NCI-H2171 (cell line): ENCODE measurements at regions not wholly inside any gene's neighbourhood (a gene's known extent, or its start where the extent isn't known, plus 50 kb on each side); places are given as distances from the start of the nearest gene placed in this dataset.

Experiments
- DNase-seq: peaks from one replicate; lab custom pipeline; 2025; lab: John Stamatoyannopoulos, UW

DNA sequence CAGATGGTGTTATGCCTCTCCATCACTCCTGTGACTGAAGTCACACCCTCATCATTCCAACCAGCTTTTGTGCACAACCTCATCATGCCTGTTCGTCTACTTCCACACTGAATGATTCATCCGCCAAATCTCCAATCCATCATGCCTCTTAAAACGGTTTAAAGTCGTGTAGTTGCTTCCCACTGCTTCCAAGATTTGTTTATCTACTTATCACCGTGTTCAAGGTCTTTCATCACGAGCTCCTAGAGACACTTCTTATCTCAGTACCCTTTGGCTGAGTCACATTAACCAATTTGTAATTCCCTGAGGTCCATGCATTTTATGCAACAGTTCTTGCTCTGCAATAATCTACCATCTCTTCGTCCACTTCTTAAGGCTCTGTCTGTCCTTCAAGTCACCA lies 592.3 kb upstream of the ID2 start:
- DNase-seq: no peak

DNA sequence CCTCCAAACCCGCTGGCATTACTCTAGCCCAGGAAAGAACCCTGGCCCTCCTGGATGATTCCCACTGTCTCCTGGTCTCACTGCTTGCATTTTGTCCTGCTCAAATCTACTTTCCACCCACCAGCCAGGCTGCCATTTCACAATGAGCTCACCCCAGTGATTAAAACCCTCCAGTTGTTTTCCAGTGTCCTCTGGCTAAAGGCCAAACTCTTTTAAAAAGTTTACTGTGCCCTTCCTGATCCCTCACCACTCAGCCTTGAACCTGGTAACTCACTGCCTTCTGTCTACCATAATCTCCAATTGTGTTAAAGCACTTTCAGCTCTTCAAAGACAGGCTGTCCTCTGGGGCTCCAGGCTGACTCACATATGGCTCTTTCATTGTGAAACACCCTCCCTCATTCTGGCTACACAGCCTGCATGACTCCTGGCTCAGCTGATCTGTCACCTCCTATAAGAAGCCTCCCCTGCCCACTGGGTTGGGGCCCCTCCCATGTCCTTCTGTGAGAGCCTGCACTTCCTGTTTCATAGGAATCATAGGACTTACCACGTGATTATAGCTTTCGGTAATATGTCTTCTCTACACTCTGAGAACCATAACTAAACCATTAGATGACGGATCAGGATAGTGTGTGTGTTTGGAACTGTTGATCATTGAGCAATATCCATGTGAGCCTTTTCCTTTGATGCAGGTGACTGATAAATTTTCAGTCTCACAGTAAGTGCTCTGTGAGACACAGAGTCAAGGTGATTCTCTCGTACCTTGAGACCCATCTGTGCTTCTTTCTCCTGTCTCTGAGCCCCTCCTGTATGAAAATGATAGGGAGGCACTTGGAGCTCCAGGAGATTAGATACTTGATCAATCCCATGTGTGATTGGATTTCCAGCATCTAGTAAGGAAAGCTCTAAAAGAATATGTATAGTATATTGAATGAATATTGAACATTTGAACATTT lies 590.8 kb upstream of the ID2 start:
- peak; percentile 63 for DNase-seq

GRCh38 chr2:8094526-8094925 lies 587.3 kb upstream of the ID2 start:
- DNase-seq: no peak

- no peak for DNase-seq
These were observed 585.9 kb upstream of the ID2 start for GRCh38 chr2:8095978-8096377.

GRCh38 chr2:8096484-8096883 lies 585.4 kb upstream of the ID2 start:
- no peak for DNase-seq

GRCh38 chr2:8098476-8099266 lies 583.2 kb upstream of the ID2 start:
- DNase-seq: no peak

DNA sequence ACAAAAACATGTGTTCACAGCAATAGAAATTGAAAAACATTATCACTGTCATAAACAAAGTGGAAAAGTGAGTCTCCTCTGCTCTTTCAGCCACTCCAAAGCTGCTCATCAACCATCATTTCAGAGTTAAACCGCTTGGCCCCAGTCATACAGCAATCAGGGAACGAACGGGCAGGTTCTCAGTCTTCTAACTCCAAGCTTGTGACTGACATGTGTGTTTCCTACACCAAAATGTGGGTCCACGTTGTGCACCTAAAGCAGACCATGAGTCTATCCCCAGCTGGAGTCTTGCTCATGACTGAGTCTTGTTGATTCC lies 582.6 kb upstream of the ID2 start:
- DNase-seq: no peak

GRCh38 chr2:8101614-8102277 lies 580.1 kb upstream of the ID2 start:
- DNase-seq: no peak

DNA sequence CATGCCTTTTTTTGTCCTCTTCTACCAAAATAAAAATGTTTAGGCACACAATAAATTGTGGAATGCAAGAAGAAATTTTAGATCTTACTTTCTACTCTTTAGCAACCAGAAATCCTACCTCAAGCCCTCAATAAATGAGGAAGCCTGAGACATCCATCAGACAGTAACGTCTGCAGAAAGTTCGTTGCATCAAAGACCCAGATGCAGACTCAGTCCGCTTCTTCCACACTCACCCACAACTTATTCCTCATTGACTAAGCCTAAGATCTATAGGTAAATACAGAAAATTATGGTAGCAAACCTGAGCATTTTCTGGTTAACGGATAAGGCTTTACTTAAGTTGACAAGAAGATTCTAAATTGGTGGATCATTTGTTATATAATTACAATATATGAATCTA lies 579.4 kb upstream of the ID2 start:
- DNase-seq: no peak

DNA sequence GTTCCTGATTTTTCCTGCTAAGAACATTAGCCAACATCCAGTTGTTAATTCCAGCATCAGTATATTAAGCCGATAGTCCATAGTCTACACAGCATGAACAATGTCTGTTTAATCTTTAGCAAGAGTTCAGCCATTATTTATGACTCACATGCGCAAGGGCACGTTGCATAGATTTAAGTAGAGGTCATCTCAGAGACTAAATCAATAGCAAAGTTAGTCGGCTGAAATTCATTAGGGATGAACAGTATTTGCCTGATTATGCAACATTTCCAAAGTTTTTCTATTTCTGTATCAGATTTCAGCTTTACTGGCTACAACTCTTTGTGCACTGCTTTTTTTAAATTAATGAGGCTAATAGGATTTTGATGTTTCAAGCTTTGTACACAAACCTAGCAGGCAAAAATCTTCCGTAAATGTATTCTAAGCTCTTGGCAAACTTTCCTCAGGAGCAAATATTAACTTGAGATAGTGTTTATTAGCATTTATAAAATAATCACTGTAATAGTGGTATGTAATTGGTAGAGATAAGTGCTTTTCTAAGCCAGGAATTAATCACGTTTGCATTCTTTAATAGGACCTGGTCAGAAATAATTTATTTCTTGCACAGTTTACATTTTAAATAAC lies 578.7 kb upstream of the ID2 start:
- no peak for DNase-seq

GRCh38 chr2:8107150-8107549 lies 574.7 kb upstream of the ID2 start:
- DNase-seq: no peak

DNA sequence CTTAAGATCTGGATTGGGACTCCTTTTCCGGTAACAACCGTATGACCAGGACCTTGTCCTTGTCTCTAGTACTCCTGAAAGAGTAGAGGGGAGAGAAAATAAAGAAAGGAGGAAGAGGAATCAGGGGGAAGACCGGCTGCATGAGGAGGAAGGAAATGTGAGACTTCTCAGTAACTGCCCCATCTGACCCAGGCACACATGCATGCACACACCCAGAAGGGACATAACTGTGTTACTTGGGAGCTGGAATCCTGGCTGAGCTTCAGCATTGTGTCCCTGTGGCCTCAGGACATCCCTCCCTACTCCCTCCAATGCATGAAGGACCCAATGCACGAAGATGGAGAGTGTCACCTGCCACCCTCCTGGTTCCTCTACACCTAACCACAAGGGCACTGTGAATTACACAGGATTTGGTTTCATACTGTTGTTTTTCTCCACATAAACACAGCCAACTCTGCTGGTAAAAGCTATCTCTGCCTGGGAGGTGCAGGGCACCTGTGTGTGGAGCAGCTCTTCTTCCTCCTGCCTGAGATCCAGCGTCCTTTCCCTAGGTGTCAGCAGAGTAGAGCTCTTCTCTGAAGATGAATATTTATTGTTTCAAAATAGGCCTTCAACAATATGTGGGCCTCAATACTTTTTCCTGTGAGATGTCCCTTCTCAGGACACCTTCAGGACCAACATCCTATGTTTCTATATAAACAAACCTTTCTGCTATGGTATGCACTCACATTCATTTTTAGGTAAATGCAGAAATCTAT lies 574.1 kb upstream of the ID2 start:
- no peak for DNase-seq

GRCh38 chr2:8110716-8111115 lies 571.1 kb upstream of the ID2 start:
- DNase-seq: no peak

DNA sequence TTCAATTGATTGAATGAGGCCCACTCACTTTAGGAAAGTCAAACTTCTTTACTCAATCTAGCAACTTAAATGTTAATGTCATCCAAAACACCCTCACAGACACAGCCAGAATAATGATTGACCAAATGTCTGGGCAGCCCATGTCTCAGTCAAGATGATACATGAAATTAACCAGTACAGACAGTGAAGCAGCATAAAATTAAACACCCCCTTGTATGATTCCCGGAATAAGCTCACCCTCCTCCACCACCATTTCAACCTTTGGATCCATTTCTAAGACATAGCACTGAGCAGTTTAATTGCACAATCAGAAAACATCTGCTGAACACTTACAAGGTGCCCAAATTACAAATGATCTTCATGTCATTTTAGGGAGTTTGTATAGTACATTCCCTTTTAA lies 570.7 kb upstream of the ID2 start:
- no peak for DNase-seq

DNA sequence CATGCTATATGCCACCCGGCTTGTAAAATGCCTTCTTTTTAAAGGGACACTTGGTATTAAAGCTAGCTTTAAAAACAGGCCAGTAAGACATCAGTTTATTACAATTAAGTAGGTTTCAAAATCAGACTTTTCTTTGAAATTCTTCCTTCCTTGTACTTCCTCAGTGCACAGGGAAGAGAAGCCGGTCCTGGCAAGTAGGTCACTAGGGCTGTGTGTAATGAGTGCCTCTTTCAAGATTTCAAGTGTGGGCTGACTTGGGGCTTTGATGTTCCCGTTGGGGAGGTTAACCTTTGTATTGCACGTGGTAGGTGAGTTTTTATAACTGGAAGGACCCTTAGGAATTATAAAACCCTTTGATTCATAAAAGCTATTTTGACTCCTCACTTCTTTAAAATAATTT lies 566.4 kb upstream of the ID2 start:
- DNase-seq: no peak

- DNase-seq: no peak
These were observed 565.9 kb upstream of the ID2 start for GRCh38 chr2:8115966-8116365.

GRCh38 chr2:8116661-8117060 lies 565.2 kb upstream of the ID2 start:
- no peak for DNase-seq

- DNase-seq: no peak
These were observed 562.7 kb upstream of the ID2 start for GRCh38 chr2:8118940-8119781.

GRCh38 chr2:8119782-8120505 lies 561.9 kb upstream of the ID2 start:
- no peak for DNase-seq

DNA sequence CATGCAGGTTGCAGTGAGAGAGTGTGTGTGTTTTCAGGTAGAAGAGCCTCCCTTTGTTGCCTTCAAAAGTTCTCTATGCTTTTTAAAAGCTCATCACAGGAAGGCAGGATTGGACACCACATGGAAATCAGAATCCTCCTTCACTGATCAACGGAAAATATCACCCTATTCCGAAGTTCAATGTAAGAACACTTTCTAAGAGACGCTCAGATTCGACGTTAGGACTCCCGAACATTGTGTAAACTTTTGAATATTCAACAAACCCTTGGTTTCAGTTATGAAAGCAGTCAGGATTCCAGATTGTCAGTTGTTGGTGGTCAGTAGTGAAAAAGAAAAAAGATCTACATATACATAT lies 561.4 kb upstream of the ID2 start:
- DNase-seq: no peak
